ENCODE measurements at regions not wholly inside any gene's neighbourhood (a gene's known extent, or its start where the extent isn't known, plus 50 kb on each side); places are given as distances from the start of the nearest gene placed in this dataset.

DNA sequence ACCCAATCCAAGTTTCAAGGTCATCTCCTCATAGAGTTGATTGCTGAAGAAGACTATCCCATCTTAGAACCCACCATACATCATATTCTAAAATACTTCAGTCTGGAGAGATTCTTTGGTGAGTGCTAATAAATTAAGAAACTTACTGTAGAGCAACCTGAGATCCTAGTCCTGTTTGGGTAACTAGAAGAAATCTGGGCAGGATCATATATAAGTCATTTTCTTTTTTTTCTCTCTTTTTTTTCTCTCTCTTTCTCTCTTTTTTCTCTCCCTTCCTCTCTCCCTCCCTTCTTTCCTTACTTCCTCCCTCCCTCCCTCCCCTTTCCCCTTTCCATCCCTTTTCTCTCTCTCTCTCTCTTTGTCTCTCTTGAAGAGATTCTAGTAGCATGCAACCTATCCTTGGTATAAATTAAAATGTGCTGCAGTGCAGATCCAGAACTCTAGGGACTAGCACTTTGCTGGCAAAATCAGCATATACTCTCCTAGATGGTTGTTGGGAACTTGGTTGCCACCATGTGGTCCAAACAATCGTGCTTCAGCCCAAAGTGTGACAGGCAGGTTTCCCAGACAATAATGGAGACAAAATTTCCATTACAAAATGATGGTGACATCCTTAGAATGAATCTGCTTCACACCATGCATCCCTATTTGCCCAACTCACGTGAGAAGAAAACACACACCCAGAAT lies 399.4 kb upstream of the CELF4 start:
- H3K79me2 ChIP-seq (ENCODE audit: control insufficient read depth, insufficient read depth, low read length): no peaks in the 10 kb centered on the region
- ChIA-PET CTCF (no interaction called here), POLR2A (no interaction called here)
- no peak for DNase-seq (ENCODE audit: low read depth, low spot score)
- no peaks in the 10 kb centered on the region for H3K9me1 ChIP-seq (replicated peaks; ENCODE audit: control insufficient read depth, extremely low read depth, insufficient read depth, low read length)
- dilution Hi-C loops (cut with MboI; ENCODE audit: extremely low pct_ligation_motif_present, low sequenced_read_pairs): no loop called here
- no peaks in the 10 kb centered on the region for H3K27me3 ChIP-seq (ENCODE audit: control insufficient read depth in 2 of 2, insufficient read depth in 2 of 2, low read length in 2 of 2)
- no peak for TF ChIP-seq JUN (IDR thresholded peaks at IDR 0.05; ENCODE audit: borderline replicate concordance, insufficient read depth, insufficient read length, low read depth)
- no peak for TF ChIP-seq GATA2 (IDR thresholded peaks at IDR 0.05; ENCODE audit: insufficient read depth, insufficient read length, low read depth, low read length)
- no peak for TF ChIP-seq MYC (IDR thresholded peaks at IDR 0.05; ENCODE audit: low read depth, low read length)
- TF ChIP-seq, protein P1, sequence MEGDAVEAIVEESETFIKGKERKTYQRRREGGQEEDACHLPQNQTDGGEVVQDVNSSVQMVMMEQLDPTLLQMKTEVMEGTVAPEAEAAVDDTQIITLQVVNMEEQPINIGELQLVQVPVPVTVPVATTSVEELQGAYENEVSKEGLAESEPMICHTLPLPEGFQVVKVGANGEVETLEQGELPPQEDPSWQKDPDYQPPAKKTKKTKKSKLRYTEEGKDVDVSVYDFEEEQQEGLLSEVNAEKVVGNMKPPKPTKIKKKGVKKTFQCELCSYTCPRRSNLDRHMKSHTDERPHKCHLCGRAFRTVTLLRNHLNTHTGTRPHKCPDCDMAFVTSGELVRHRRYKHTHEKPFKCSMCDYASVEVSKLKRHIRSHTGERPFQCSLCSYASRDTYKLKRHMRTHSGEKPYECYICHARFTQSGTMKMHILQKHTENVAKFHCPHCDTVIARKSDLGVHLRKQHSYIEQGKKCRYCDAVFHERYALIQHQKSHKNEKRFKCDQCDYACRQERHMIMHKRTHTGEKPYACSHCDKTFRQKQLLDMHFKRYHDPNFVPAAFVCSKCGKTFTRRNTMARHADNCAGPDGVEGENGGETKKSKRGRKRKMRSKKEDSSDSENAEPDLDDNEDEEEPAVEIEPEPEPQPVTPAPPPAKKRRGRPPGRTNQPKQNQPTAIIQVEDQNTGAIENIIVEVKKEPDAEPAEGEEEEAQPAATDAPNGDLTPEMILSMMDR (IDR thresholded peaks at IDR 0.05; ENCODE audit: extremely low read depth in 1 of 2, insufficient read depth in 1 of 2, low read depth in 1 of 2, low read length in 2 of 2): no peak
- BruUV-seq (replicated peaks): no TSS peak
- no peak overlapping the region for H3K4me3 ChIP-seq (replicated peaks in 1 of 3; ENCODE audit: insufficient read depth in 1 of 3, low read depth in 1 of 3, low read length in 3 of 3)
- H3K4me1 ChIP-seq (ENCODE audit: control insufficient read depth, extremely low read depth, insufficient read depth, low read length): no peaks in the 10 kb centered on the region
- H4K20me1 ChIP-seq (replicated peaks; ENCODE audit: control insufficient read depth, extremely low read depth, insufficient read depth, low read length): no peaks in the 10 kb centered on the region
- intact Hi-C loops (cut with micrococcal nuclease): no loop called here
- H3K36me3 ChIP-seq (ENCODE audit: control insufficient read depth in 2 of 2, extremely low read depth in 1 of 2, insufficient read depth in 2 of 2, low read length in 2 of 2): no peaks in the 10 kb centered on the region
- H3K27ac ChIP-seq (ENCODE audit: insufficient read depth, low read depth, low read length): no peak overlapping the region
- no peak overlapping the region for H3K9ac ChIP-seq (replicated peaks; ENCODE audit: extremely low read depth, insufficient read depth, low read length)
- FAIRE-seq: no peak
- H2AFZ ChIP-seq (ENCODE audit: low read depth, low read length): no peak overlapping the region
- H3K9me3 ChIP-seq (replicated peaks; ENCODE audit: control insufficient read depth, insufficient read depth, low read length): peaks cover 5% of the 10 kb centered on the region
- no peak overlapping the region for H3K4me2 ChIP-seq (ENCODE audit: insufficient read depth, low read length)

DNA sequence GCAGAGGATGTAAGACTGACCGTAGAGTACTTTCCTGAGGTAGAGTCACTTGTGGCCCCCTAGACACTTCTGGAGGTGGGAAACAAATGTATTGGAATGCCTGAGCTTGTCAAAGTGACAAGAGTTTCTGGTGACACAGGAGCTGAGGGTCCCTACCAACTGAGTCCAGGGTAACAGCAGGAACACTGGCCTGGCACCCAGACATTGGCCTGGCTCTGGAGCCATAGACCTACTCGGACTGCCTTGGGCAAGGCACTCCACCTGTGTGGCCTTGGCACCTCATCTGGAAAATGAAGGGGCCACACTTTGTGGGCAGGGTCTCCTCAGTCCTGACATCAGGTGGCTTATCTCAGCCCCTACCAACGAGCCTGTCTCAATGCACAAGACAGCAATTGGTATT lies 398.2 kb upstream of the CELF4 start:
- Histone ChIP-seq H3K79me2 (ENCODE audit: control insufficient read depth, insufficient read depth, low read length) (no peaks in the 10 kb centered on the region), H3K27me3 (ENCODE audit: control insufficient read depth in 2 of 2, insufficient read depth in 2 of 2, low read length in 2 of 2) (no peaks in the 10 kb centered on the region), H3K9me1 (replicated peaks; ENCODE audit: control insufficient read depth, extremely low read depth, insufficient read depth, low read length) (no peaks in the 10 kb centered on the region), H3K9ac (replicated peaks; ENCODE audit: extremely low read depth, insufficient read depth, low read length) (no peak overlapping the region), H3K4me3 (replicated peaks in 1 of 3; ENCODE audit: insufficient read depth in 1 of 3, low read depth in 1 of 3, low read length in 3 of 3) (no peak overlapping the region), H4K20me1 (replicated peaks; ENCODE audit: control insufficient read depth, extremely low read depth, insufficient read depth, low read length) (no peaks in the 10 kb centered on the region), H2AFZ (ENCODE audit: low read depth, low read length) (no peak overlapping the region), H3K4me1 (ENCODE audit: control insufficient read depth, extremely low read depth, insufficient read depth, low read length) (no peaks in the 10 kb centered on the region), H3K4me2 (ENCODE audit: insufficient read depth, low read length) (no peak overlapping the region), H3K27ac (ENCODE audit: insufficient read depth, low read depth, low read length) (no peak overlapping the region), H3K36me3 (ENCODE audit: control insufficient read depth in 2 of 2, extremely low read depth in 1 of 2, insufficient read depth in 2 of 2, low read length in 2 of 2) (no peaks in the 10 kb centered on the region), H3K9me3 (replicated peaks; ENCODE audit: control insufficient read depth, insufficient read depth, low read length) (peaks cover 5% of the 10 kb centered on the region)
- FAIRE-seq: no peak
- no peak for DNase-seq (ENCODE audit: low read depth, low spot score)
- ChIA-PET CTCF (no interaction called here), POLR2A (no interaction called here)
- intact Hi-C loops (cut with micrococcal nuclease) (no loop called here), dilution Hi-C loops (cut with MboI; ENCODE audit: extremely low pct_ligation_motif_present, low sequenced_read_pairs) (no loop called here)
- no TSS peak for BruUV-seq (replicated peaks)
- TF ChIP-seq, protein P2, sequence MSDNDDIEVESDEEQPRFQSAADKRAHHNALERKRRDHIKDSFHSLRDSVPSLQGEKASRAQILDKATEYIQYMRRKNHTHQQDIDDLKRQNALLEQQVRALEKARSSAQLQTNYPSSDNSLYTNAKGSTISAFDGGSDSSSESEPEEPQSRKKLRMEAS (IDR thresholded peaks at IDR 0.05; ENCODE audit: insufficient read depth, insufficient read length): no peak
- TF ChIP-seq POLR2AphosphoS5 (IDR thresholded peaks at IDR 0.05; ENCODE audit: insufficient read depth, low read depth, low read length): no peak
- TF ChIP-seq MYC (IDR thresholded peaks at IDR 0.05; ENCODE audit: low read depth, low read length): no peak
- TF ChIP-seq FOS (IDR thresholded peaks at IDR 0.05; ENCODE audit: borderline replicate concordance, insufficient read depth, low read length): no peak
- TF ChIP-seq, protein P1 (IDR thresholded peaks at IDR 0.05; ENCODE audit: extremely low read depth in 1 of 2, insufficient read depth in 1 of 2, low read depth in 1 of 2, low read length in 2 of 2): no peak
- no peak for TF ChIP-seq GATA2 (IDR thresholded peaks at IDR 0.05; ENCODE audit: insufficient read depth, insufficient read length, low read depth, low read length)
- TF ChIP-seq JUN (IDR thresholded peaks at IDR 0.05; ENCODE audit: borderline replicate concordance, insufficient read depth, insufficient read length, low read depth): no peak
- TF ChIP-seq EZH2 (IDR thresholded peaks at IDR 0.05; ENCODE audit: borderline replicate concordance, low read depth, low read length, severe bottlenecking): no peak

Measured in endothelial cell of umbilical vein (primary cell).